ENCODE measurements at regions not wholly inside any gene's neighbourhood (a gene's known extent, or its start where the extent isn't known, plus 50 kb on each side); places are given as distances from the start of the nearest gene placed in this dataset.

DNA sequence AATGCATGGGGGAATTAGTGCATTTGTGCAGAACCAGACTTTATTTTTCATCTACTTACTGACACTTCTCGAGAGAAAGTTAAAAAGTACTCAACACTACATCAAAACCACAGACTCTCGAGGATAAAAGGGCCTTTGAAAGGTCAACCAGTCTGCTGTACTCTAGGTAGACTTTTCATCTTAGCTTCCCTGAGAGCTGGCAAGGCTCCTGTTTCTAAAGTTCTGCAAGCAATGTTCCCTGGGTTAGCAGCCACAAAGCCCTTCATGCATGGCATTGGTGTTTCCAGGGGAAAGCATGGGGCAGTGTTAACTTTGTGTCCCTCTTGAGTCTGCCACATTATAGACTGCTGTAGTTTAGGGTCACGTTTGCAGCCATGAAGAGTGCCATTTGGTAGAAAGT lies 106.4 kb upstream of the PFN2 start:
- H3K4me3 ChIP-seq (ENCODE audit: low read length) = no peak overlapping the region
- TF ChIP-seq, protein P1, sequence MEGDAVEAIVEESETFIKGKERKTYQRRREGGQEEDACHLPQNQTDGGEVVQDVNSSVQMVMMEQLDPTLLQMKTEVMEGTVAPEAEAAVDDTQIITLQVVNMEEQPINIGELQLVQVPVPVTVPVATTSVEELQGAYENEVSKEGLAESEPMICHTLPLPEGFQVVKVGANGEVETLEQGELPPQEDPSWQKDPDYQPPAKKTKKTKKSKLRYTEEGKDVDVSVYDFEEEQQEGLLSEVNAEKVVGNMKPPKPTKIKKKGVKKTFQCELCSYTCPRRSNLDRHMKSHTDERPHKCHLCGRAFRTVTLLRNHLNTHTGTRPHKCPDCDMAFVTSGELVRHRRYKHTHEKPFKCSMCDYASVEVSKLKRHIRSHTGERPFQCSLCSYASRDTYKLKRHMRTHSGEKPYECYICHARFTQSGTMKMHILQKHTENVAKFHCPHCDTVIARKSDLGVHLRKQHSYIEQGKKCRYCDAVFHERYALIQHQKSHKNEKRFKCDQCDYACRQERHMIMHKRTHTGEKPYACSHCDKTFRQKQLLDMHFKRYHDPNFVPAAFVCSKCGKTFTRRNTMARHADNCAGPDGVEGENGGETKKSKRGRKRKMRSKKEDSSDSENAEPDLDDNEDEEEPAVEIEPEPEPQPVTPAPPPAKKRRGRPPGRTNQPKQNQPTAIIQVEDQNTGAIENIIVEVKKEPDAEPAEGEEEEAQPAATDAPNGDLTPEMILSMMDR (conservative IDR thresholded peaks at IDR 0.05; ENCODE audit: low read length) = no peak
- DNase-seq (ENCODE audit: low read depth) = no peak

GRCh38 chr3:150076443-150076842 lies 105.7 kb upstream of the PFN2 start:
- no peak for DNase-seq (ENCODE audit: low read depth)
- TF ChIP-seq, protein P1 (conservative IDR thresholded peaks at IDR 0.05; ENCODE audit: low read length) = no peak

GRCh38 chr3:150075417-150075865 lies 104.7 kb upstream of the PFN2 start:
- DNase-seq (ENCODE audit: low read depth) = no peak
- no peak overlapping the region for H3K4me3 ChIP-seq (ENCODE audit: low read length)
- TF ChIP-seq, protein P1 (conservative IDR thresholded peaks at IDR 0.05; ENCODE audit: low read length) = no peak

More at GRCh38 chr3:150076443-150076842, 105.7 kb upstream of the PFN2 start:
- no peak overlapping the region for H3K4me3 ChIP-seq (ENCODE audit: low read length)

GRCh38 chr3:150074697-150075416 lies 104.2 kb upstream of the PFN2 start:
- TF ChIP-seq, protein P1 (conservative IDR thresholded peaks at IDR 0.05; ENCODE audit: low read length) = no peak
- H3K4me3 ChIP-seq (ENCODE audit: low read length) = peak overlapping the region; percentile 42
- no peak for DNase-seq (ENCODE audit: low read depth)

GRCh38 chr3:150074277-150074676 lies 103.6 kb upstream of the PFN2 start:
- H3K4me3 ChIP-seq (ENCODE audit: low read length) = peak overlapping the region; percentile 42
- DNase-seq (ENCODE audit: low read depth) = no peak
- TF ChIP-seq, protein P1 (conservative IDR thresholded peaks at IDR 0.05; ENCODE audit: low read length) = no peak

GRCh38 chr3:150073513-150073912 lies 102.8 kb upstream of the PFN2 start:
- TF ChIP-seq, protein P1 (conservative IDR thresholded peaks at IDR 0.05; ENCODE audit: low read length) = no peak
- DNase-seq (ENCODE audit: low read depth) = no peak
- H3K4me3 ChIP-seq (ENCODE audit: low read length) = no peak overlapping the region

GRCh38 chr3:150073031-150073430 lies 102.3 kb upstream of the PFN2 start:
- TF ChIP-seq, protein P1 (conservative IDR thresholded peaks at IDR 0.05; ENCODE audit: low read length) = no peak
- H3K4me3 ChIP-seq (ENCODE audit: low read length) = no peak overlapping the region
- peak; percentile 63 for DNase-seq (ENCODE audit: low read depth)

Measured in AG10803 (cell line).